Endothelial cell of umbilical vein (primary cell): ENCODE measurements at regions not wholly inside any gene's neighbourhood (a gene's known extent, or its start where the extent isn't known, plus 50 kb on each side); places are given as distances from the start of the nearest gene placed in this dataset.

Source experiments
- BruUV-seq: library from RNA; stranded (reverse); fragments of 400-500 nt; replicated peaks from 2 replicates; lab custom pipeline; 2021; lab: Mats Ljungman, UMichigan
- CTCF ChIA-PET: fragments of 300-600, 350-600 bp; sonication (Branson Sonifier 250); formaldehyde crosslinking; loops from one replicate; lab custom pipeline; 2021; ENCODE audit warnings: antibody characterized with exemption, inconsistent platforms; lab: Charles Lee
- POLR2A ChIA-PET: fragments of 300-600, 350-600 bp; sonication (Branson Sonifier 250); formaldehyde crosslinking; loops from one replicate; lab custom pipeline; 2021; ENCODE audit warnings: antibody characterized with exemption, inconsistent platforms; lab: Charles Lee
- DNase-seq: peaks from one replicate; pipeline ENCODE4 v3.0.0-alpha.2; 2011; ENCODE audit warnings: low read depth, low spot score
- FAIRE-seq: peaks from 2 replicates; lab custom pipeline; 2011; peaks lifted over from hg19 to GRCh38; lab: Jason Lieb, UNC
- H2AFZ ChIP-seq: 2 replicates; pipeline ENCODE4 v1.6.0; 2012; ENCODE audit warnings: low read depth, low read length, control low read depth, inconsistent platforms
- H3K27ac ChIP-seq: 2 replicates; pipeline ENCODE4 v1.5.1; 2011; ENCODE audit warnings: low read depth, mild to moderate bottlenecking, control low read depth, low read length, moderate library complexity; ENCODE audit not compliant: insufficient read depth
- H3K27me3 ChIP-seq, 2 experiments: 2 replicates each; pipeline versions ENCODE4 v1.6.0 to v1.6.1; 2011; ENCODE audit warnings: low read length in 2 of 2, mixed read lengths in 1 of 2; ENCODE audit not compliant: control insufficient read depth in 2 of 2, insufficient read depth in 2 of 2
- H3K36me3 ChIP-seq, 2 experiments: 2 replicates in 1 of 2; 3 replicates in 1 of 2; pipeline ENCODE4 v1.5.1; 2011; ENCODE audit warnings: low read length in 2 of 2, mild to moderate bottlenecking in 1 of 2, moderate library complexity in 1 of 2; ENCODE audit not compliant: control insufficient read depth in 2 of 2, insufficient read depth in 2 of 2; ENCODE audit errors: extremely low read depth in 1 of 2
- H3K4me1 ChIP-seq: 3 replicates; pipeline ENCODE4 v1.5.1; 2011; ENCODE audit warnings: mild to moderate bottlenecking, low read length; ENCODE audit not compliant: control insufficient read depth, insufficient read depth; ENCODE audit errors: extremely low read depth
- H3K4me2 ChIP-seq: 2 replicates; pipeline ENCODE4 v1.6.1; 2011; ENCODE audit warnings: low read length, control low read depth, mixed read lengths; ENCODE audit not compliant: insufficient read depth
- H3K4me3 ChIP-seq, 3 experiments: fragments of 200-600 bp in 1 of 3; sonication (generic), shearing (Covaris generic) in 1 of 3; replicated peaks in 1 of 3; 2 replicates each; pipeline ENCODE4 v1.5.1; 2011 to 2016; ENCODE audit warnings: control low read depth in 3 of 3, low read length in 3 of 3, mild to moderate bottlenecking in 2 of 3, inconsistent platforms in 1 of 3, low read depth in 1 of 3, moderate library complexity in 1 of 3; ENCODE audit not compliant: insufficient read depth in 1 of 3
- H3K79me2 ChIP-seq: 2 replicates; pipeline ENCODE4 v1.6.0; 2012; ENCODE audit warnings: low read length, inconsistent platforms; ENCODE audit not compliant: control insufficient read depth, insufficient read depth
- H3K9ac ChIP-seq: replicated peaks from 2 replicates; pipeline ENCODE3; 2011; ENCODE audit warnings: low read length, control low read depth; ENCODE audit not compliant: insufficient read depth; ENCODE audit errors: extremely low read depth
- H3K9me1 ChIP-seq: replicated peaks from 3 replicates; pipeline ENCODE4 v1.6.0; 2011; ENCODE audit warnings: mild to moderate bottlenecking, low read length; ENCODE audit not compliant: control insufficient read depth, insufficient read depth; ENCODE audit errors: extremely low read depth
- H3K9me3 ChIP-seq: replicated peaks from 2 replicates; pipeline ENCODE4 v1.5.1; 2012; ENCODE audit warnings: low read length, inconsistent platforms; ENCODE audit not compliant: control insufficient read depth, insufficient read depth
- H4K20me1 ChIP-seq: replicated peaks from 2 replicates; pipeline ENCODE3; 2011; ENCODE audit warnings: mild to moderate bottlenecking, low read length; ENCODE audit not compliant: control insufficient read depth, insufficient read depth; ENCODE audit errors: extremely low read depth
- CTCF ChIP-seq, 2 donors: IDR thresholded peaks; 1 replicate in 1 of 2; 2 replicates in 1 of 2; pipeline ENCODE4 v1.5.1; 2011; ENCODE audit warnings: low read length in 2 of 2, mild to moderate bottlenecking in 2 of 2, moderate library complexity in 2 of 2, control low read depth in 1 of 2, inconsistent platforms in 1 of 2, low read depth in 1 of 2; ENCODE audit not compliant: insufficient read depth in 1 of 2; ENCODE audit errors: extremely low read depth in 1 of 2
- EZH2 ChIP-seq: IDR thresholded peaks from 2 replicates; pipeline ENCODE4 v1.6.1; 2012; ENCODE audit warnings: borderline replicate concordance, low read depth, mild to moderate bottlenecking, moderate library complexity, low read length, inconsistent platforms; ENCODE audit not compliant: severe bottlenecking
- FOS ChIP-seq: IDR thresholded peaks from 2 replicates; pipeline ENCODE4 v1.6.1; 2011; ENCODE audit warnings: mild to moderate bottlenecking, low read length, moderate library complexity, borderline replicate concordance; ENCODE audit not compliant: insufficient read depth
- GATA2 ChIP-seq: IDR thresholded peaks from 2 replicates; pipeline ENCODE4 v1.7.0; 2011; ENCODE audit warnings: low read depth, mild to moderate bottlenecking, moderate library complexity, mixed read lengths, low read length; ENCODE audit not compliant: insufficient read length, insufficient read depth
- JUN ChIP-seq: IDR thresholded peaks from 2 replicates; pipeline ENCODE4 v1.6.1; 2011; ENCODE audit warnings: borderline replicate concordance, low read depth; ENCODE audit not compliant: insufficient read length, insufficient read depth
- MAX ChIP-seq: IDR thresholded peaks from 2 replicates; pipeline ENCODE4 v1.6.1; 2011; ENCODE audit not compliant: insufficient read depth, insufficient read length
- MYC ChIP-seq: IDR thresholded peaks from one replicate; pipeline ENCODE4 v1.6.1; 2011; ENCODE audit warnings: mild to moderate bottlenecking, low read depth, low read length
- POLR2A ChIP-seq: IDR thresholded peaks from 2 replicates; pipeline ENCODE4 v1.6.1; 2012; ENCODE audit warnings: low read depth, mild to moderate bottlenecking, control low read depth, low read length
- POLR2AphosphoS5 ChIP-seq: IDR thresholded peaks from 2 replicates; pipeline ENCODE4 v1.6.1; 2012; ENCODE audit warnings: low read depth, mild to moderate bottlenecking, control low read depth, low read length, moderate library complexity; ENCODE audit not compliant: insufficient read depth
- dilution Hi-C: fragments of 300-500 bp; cut with MboI; formaldehyde crosslinking; loops from one replicate; pipeline ENCODE4 v1.15.0; 2019; ENCODE audit warnings: low sequenced_read_pairs; ENCODE audit not compliant: extremely low pct_ligation_motif_present
- intact Hi-C: fragments of 100-400 bp; cut with micrococcal nuclease; formaldehyde crosslinking; loops from one replicate; pipeline ENCODE4 v1.10.0; 2022

GRCh38 chr2:220281771-220282170, 654.3 kb downstream of the SLC4A3 start:
- BruUV-seq = no TSS peak
- Histone ChIP-seq H3K79me2 (no peaks in the 10 kb centered on the region), H3K4me1 (no peaks in the 10 kb centered on the region), H3K4me3 (no peak overlapping the region), H3K9me1 (no peaks in the 10 kb centered on the region), H3K36me3 (no peaks in the 10 kb centered on the region), H3K27ac (no peak overlapping the region), H4K20me1 (no peaks in the 10 kb centered on the region), H2AFZ (no peak overlapping the region), H3K9ac (no peak overlapping the region), H3K9me3 (no peaks in the 10 kb centered on the region), H3K4me2 (no peak overlapping the region), H3K27me3 (no peaks in the 10 kb centered on the region)
- intact Hi-C loops = no loop called here
- no peak for TF ChIP-seq MYC
- no peak for TF ChIP-seq POLR2AphosphoS5
- no peak for TF ChIP-seq GATA2
- ChIA-PET POLR2A (no interaction called here), CTCF (no interaction called here)
- no peak for DNase-seq
- dilution Hi-C loops = no loop called here
- FAIRE-seq = no peak

GRCh38 chr2:220282236-220282635, 654.8 kb downstream of the SLC4A3 start:
- ChIA-PET CTCF (no interaction called here), POLR2A (no interaction called here)
- no peaks in the 10 kb centered on the region for H3K9me3 ChIP-seq
- TF ChIP-seq POLR2AphosphoS5 (no peak), FOS (no peak), MAX (no peak), MYC (no peak), POLR2A (no peak), GATA2 (no peak), JUN (no peak), EZH2 (no peak), CTCF (IDR thresholded peaks at IDR 0.05; ENCODE audit: extremely low read depth in 1 of 2, insufficient read depth in 1 of 2, low read depth in 1 of 2, low read length in 2 of 2) (no peak)
- H3K27ac ChIP-seq = no peak overlapping the region
- DNase-seq (no peak), FAIRE-seq (no peak)
- no TSS peak for BruUV-seq
- intact Hi-C loops = no loop called here
- H3K27me3 ChIP-seq = no peaks in the 10 kb centered on the region
- no peaks in the 10 kb centered on the region for H3K79me2 ChIP-seq
- no peaks in the 10 kb centered on the region for H3K4me1 ChIP-seq
- dilution Hi-C loops = no loop called here
- no peak overlapping the region for H2AFZ ChIP-seq
- no peak overlapping the region for H3K9ac ChIP-seq
- H3K4me3 ChIP-seq = no peak overlapping the region
- H4K20me1 ChIP-seq = no peaks in the 10 kb centered on the region
- no peak overlapping the region for H3K4me2 ChIP-seq
- no peaks in the 10 kb centered on the region for H3K9me1 ChIP-seq
- H3K36me3 ChIP-seq = no peaks in the 10 kb centered on the region
